ENCODE measurements at regions not wholly inside any gene's neighbourhood (a gene's known extent, or its start where the extent isn't known, plus 50 kb on each side); places are given as distances from the start of the nearest gene placed in this dataset.
"Not testable (repeated sequence)": the region's sequence is repeated elsewhere in the genome, so short reads cannot be mapped to it uniquely, and the experiment has no call there.

GRCh38 chr2:139686205-139686604, 906.0 kb upstream of the NXPH2 start:
- DNase-seq (ENCODE audit: low read depth), result no peak

- DNase-seq (ENCODE audit: low read depth), result no peak
Observed at GRCh38 chr2:139685090-139685983, 905.1 kb upstream of the NXPH2 start.

DNA sequence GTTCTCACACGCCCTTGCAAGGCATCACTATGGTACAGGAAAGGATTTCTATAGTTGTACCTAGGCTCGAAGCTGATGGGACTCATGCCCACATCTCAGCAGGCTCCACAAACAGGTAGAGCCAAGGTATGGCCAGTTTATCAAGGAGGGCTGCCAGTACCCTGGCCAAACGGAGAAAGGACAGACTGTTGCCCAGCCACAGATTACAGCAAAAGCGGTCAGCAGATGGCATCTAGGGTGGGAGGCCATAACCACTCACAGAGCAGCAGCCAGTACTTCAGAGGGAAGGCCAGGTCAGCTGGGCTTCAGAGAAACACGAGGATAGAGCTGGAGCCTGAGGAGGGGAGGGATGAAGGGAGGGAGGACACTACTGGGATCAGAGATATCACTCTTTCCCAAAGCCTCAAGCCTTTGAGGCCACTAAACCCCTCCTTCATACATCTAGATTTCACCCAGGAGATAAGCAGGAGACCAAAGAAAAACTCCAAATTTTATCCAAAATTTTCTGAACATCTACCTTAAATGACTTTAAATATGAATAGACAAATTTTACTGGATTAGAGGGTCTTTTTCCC, 904.2 kb upstream of the NXPH2 start:
- no peak for DNase-seq (ENCODE audit: low read depth)

GRCh38 chr2:139674577-139674976, 894.4 kb upstream of the NXPH2 start:
- no peak for DNase-seq (ENCODE audit: low read depth)

DNA sequence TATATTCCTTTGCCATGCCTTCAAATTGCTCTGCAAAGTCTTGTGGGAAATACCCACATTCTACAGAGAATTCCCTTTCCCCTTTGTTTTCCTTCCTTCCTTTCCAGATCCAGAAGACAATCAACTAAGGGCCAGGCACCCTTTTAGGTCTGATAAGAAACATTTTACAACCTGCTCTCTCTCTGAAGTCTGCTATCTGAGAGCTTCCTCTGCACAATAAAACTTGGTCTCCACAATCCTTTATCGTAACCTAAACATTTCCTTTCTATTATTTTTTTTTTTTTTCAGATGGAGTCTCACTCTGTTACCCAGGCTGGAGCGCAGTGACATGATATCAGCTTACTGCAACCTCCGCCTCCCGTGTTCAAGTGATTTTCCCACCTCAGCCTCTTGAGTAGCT, 893.3 kb upstream of the NXPH2 start:
- not testable (repeated sequence) for DNase-seq (ENCODE audit: low read depth)

GRCh38 chr2:139669675-139670074, 889.5 kb upstream of the NXPH2 start:
- no peak for DNase-seq (ENCODE audit: low read depth)

- DNase-seq (ENCODE audit: low read depth), result no peak
Observed at GRCh38 chr2:139652385-139652784, 872.2 kb upstream of the NXPH2 start.

- DNase-seq (ENCODE audit: low read depth), result no peak
Observed at GRCh38 chr2:139645617-139646016, 865.4 kb upstream of the NXPH2 start.

DNA sequence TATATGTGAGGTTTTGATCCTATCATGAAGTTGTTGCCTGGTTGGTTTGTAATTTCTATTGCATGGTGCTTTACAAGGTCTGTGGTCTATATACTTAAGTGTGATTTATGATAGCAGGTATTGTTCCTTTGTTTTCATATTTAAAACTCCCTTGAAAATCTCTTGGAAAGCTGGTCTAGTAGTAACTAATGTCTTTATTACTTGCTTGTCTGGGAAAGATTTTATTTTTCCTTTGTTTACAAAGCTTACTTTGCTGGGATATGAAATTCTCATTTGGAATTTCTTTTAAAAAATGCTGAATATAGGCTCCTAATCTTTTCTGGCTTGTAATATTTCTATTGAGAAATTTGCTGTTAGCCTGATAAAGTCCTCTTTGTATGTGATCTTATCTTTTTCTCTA, 862.9 kb upstream of the NXPH2 start:
- DNase-seq (ENCODE audit: low read depth), result no peak

DNA sequence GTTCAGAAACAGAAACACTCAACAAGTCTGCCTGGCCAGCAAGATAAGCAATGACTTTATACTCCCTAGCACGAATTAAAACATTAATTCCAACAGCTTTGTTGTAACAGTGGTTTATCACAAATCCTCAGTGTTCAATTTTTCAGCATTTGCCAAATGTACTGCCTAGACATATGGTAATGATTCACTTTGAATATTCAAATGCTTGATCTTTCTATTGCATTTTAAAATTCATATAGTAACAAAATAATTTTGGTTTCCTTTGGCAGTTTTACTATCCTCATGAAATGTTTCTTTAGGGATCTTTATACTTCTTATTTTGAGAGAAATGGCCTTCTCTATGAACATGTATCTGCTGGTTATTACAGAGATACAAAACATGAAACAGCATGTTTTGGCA, 851.8 kb upstream of the NXPH2 start:
- no peak for DNase-seq (ENCODE audit: low read depth)

GRCh38 chr2:139628931-139629330, 848.7 kb upstream of the NXPH2 start:
- no peak for DNase-seq (ENCODE audit: low read depth)

DNA sequence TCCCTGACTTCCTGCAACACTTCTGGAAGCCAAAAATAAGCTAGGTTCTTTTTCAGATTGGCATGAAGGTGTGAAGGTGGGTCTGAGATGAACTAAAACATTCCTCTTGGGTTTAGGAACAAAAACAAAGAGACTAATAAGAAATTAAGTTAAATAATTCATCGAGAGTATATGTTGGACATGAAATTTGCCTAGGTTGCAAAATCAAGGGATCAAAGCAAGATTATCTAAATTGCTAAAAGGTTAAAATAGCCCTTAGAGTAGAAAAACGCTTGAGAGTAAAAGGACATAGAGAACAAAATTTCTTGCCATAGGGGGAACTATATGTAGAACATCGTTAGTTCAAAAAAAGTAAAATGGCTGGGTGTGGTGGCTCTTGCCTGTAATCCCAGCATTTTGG, 845.9 kb upstream of the NXPH2 start:
- no peak for DNase-seq (ENCODE audit: low read depth)

- DNase-seq (ENCODE audit: low read depth), result no peak
Observed at GRCh38 chr2:139622691-139623090, 842.5 kb upstream of the NXPH2 start.

DNA sequence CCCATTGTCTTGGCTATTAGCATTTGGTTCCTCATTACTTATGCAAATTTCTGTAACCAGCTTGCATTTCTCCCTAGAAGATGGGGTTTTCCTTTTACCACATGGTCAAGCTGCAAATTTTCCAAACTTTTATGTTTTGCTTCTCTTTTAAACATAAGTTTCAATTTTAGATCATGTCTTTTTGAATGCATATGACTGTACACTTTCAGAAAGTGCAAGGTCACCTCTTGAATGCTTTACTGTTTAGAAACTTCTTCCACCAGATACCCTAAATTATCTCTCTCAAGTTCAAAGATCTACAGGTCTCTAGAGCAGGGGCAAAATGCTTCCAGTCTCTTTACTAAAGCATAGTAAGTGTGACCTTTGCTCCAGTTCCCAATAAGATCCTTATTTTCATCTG, 837.6 kb upstream of the NXPH2 start:
- no peak for DNase-seq (ENCODE audit: low read depth)

DNA sequence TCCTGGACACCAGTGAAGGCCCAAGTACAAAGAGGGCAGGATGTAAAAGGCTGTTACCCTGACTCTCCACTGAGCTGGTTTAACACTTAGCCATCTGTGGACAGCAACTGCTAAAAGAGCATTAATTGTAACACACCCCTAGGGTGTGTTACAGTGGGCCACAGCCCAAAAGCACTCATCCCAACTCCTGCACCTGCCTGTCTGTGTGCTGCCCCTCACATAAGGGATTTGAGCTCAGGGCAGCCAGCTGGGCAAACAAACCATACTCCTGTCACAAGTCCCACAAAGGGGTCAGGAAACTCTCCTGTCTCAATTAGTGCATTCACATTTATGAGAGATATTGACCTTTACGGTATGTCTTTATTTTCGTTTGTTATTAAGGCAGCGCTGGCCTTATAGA, 833.1 kb upstream of the NXPH2 start:
- no peak for DNase-seq (ENCODE audit: low read depth)

DNA sequence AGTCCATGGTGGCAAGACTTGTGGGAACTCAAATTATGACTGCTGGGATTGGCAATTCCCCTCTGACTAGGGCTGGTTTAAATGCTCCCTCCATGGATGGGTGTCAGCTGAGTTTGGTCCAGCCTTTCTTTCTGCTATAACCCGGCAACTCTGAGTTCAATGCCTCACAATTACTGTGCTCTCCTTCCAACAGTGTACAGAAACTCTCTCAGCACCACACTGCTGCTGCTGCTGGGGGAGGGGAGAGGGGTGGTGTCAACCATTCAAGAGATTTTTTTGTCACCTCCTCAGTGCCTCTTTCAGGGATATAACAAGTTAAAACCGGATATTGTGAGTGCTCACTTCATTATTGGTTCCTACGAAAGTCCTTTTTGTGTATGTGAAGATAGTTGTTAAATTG, 830.3 kb upstream of the NXPH2 start:
- no peak for DNase-seq (ENCODE audit: low read depth)

DNA sequence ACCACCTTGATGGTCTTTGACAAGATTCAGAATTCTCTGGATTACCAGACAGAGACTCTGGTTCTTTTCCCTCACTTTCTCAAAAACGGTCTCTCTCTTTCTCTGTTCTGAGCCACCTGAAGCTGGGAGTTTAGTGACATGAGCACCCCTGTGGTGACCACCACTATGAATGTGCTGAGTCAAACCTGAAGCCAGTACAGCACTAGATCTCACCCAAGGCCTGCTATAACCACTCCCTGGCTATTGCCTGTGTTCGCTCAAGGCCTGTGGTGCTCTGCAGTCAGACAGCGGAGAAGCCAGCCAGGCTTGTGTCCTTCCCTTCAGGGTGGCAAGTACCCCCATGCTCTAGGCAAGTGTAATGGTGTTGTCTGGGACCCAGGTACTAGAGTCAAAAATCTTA, 828.9 kb upstream of the NXPH2 start:
- DNase-seq (ENCODE audit: low read depth), result no peak

- DNase-seq (ENCODE audit: low read depth), result no peak
Observed at GRCh38 chr2:139605668-139606067, 825.5 kb upstream of the NXPH2 start.

DNA sequence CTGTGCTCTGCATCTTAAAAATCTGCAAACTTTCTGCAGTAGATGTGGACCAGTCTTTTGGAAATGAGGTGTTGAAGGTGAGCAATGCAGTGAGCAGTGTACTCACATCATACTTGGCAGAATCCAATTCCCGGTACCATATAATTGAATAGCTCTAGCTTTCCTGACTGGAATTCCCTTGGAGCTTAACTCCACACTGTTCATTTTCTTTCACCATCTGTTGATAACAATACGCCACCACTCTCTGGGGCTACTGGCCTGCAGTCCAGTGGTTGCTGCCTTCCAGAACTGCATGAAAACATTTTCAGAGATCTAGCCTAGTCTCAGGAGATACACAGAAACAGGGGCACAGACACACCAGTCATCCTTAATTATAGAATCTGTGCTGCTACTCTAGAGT, 820.0 kb upstream of the NXPH2 start:
- DNase-seq (ENCODE audit: low read depth), result no peak

DNA sequence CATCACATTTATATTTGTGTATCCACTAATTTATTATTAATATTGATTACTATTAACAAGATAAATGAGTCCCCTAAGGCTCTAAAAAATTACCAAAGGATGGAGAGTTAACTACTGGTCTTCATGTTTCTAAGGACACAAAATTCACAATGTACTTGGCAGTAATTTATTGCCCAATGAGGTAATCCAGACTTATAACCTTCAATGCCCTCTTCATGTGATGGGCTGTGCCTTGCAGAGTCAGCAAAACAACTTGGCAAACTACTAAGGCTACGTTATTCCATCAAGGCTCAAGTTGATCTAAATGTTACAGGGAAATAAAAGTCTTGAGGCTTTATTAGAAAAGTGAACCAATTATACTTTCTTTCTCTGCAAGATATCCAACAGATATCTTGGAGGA, 804.9 kb upstream of the NXPH2 start:
- DNase-seq (ENCODE audit: low read depth), result no peak

GRCh38 chr2:139574371-139574770, 794.2 kb upstream of the NXPH2 start:
- DNase-seq (ENCODE audit: low read depth), result no peak

DNA sequence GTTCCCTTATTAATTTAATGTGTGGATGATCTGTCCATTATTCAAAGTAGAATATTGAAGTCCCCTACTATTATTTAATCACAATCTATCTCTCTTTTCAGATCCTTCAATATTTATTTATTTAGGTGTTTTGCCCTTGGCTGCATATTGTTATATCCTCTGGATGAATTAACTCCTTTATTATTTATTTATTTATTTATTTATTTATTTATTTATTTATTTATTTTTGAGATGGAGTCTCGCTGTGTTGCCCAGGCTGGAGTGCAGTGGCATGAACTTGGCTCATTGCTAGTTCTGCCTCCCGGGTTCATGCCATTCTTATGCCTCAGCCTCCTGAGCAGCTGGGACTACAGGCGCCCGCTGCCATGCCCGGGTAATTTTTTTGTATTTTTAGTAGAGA, 776.6 kb upstream of the NXPH2 start:
- DNase-seq (ENCODE audit: low read depth), result no peak

GRCh38 chr2:139550873-139551272, 770.7 kb upstream of the NXPH2 start:
- DNase-seq (ENCODE audit: low read depth), result no peak

- DNase-seq (ENCODE audit: low read depth), result no peak
Observed at GRCh38 chr2:139550341-139550740, 770.2 kb upstream of the NXPH2 start.
